GM21367 (cell line): ENCODE measurements at regions not wholly inside any gene's neighbourhood (a gene's known extent, or its start where the extent isn't known, plus 50 kb on each side); places are given as distances from the start of the nearest gene placed in this dataset.

ENCODE experiments used
- ATAC-seq: cut with Tn5 transposase; IDR thresholded peaks from one replicate; pipeline ENCODE4 v1.9.1; 2021; ENCODE audit not compliant: unreplicated experiment

GRCh38 chr6:22231616-22232015 lies 65.2 kb downstream of the PRL start:
- ATAC-seq, result no peak

DNA sequence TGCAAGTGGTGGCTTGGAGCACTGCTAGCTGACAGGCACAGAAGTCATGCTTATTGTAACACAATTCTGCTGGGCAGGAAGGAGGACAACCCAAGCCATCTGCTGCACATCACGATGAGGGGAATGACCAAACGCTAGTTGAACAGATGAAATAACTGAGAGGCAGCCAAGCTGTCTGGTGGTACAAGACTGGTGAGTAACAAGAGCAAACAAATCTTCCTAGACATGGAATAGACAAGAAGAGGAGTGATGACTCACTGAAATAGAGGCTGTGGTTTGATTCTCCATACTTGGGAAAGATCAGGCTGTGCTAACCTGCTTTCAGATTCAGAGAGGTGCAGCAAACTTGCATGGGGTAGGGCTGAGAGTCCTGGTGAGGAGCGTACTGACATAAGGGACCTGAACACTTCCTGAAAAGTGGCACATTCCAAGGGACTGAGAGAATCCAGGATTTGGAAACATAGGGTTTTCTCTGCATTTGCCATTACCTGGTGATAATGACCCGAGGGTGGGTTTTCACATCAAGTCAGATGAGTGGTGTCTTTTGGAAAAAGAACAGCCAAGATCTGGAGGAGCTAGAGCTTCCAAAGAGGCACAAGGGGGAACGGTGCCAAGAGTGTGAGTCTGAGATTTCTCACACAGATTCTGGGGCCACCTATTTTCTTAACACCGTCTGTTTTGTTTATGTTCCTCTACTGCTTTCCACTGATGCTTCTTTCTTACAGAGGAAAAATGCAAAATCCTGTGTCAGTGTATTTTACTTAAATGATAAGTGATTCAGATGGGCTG lies 60.0 kb downstream of the PRL start:
- no peak for ATAC-seq
